BLaER1 treated with 17β-estradiol and CSF1 and Interleukin-3, amounts not matched to agents 10 nM and 100 nM (cell line): ENCODE measurements at regions not wholly inside any gene's neighbourhood (a gene's known extent, or its start where the extent isn't known, plus 50 kb on each side); places are given as distances from the start of the nearest gene placed in this dataset.
"Not testable (repeated sequence)": the region's sequence is repeated elsewhere in the genome, so short reads cannot be mapped to it uniquely, and the experiment has no call there.

ENCODE experiments used
- H3K27ac ChIP-seq, 11 experiments: shearing (Covaris generic); formaldehyde crosslinking; 2 replicates each; pipeline ENCODE4 v1.8.1; 2022
- H3K27me3 ChIP-seq, 11 experiments: shearing (Covaris generic); formaldehyde crosslinking; 2 replicates each; pipeline ENCODE4 v1.8.1; 2022
- H3K36me3 ChIP-seq, 11 experiments: shearing (Covaris generic); formaldehyde crosslinking; 2 replicates each; pipeline ENCODE4 v1.8.1; 2022
- H3K4me1 ChIP-seq, 10 experiments: shearing (Covaris generic); formaldehyde crosslinking; 2 replicates each; pipeline ENCODE4 v1.8.1; 2022
- H3K4me2 ChIP-seq, 11 experiments: shearing (Covaris generic); formaldehyde crosslinking; 2 replicates each; pipeline ENCODE4 v1.8.1; 2022
- H3K4me3 ChIP-seq, 10 experiments: shearing (Covaris generic); formaldehyde crosslinking; 2 replicates each; pipeline ENCODE4 v1.8.1; 2022
- H3K9ac ChIP-seq, 11 experiments: shearing (Covaris generic); formaldehyde crosslinking; 2 replicates each; pipeline ENCODE4 v1.8.1; 2022
- H3K9me3 ChIP-seq, 11 experiments: shearing (Covaris generic); formaldehyde crosslinking; replicated peaks in 1 of 11; 2 replicates each; pipeline ENCODE4 v1.8.1; 2022
- H4K20me1 ChIP-seq, 11 experiments: shearing (Covaris generic); formaldehyde crosslinking; 2 replicates each; pipeline ENCODE4 v1.8.1; 2022
- Cebpa-rat ChIP-seq, 11 experiments: shearing (Covaris generic); IDR thresholded peaks; 2 replicates each; pipeline ENCODE4 v1.8.1; 2022

- Histone ChIP-seq H3K4me1 (peaks cover 0 to 5% (median 0%) of the 10 kb centered on the region in 10 experiments; a peak in 2 of 20 replicates), H3K9me3 (no peaks in the 10 kb centered on the region), H4K20me1 (no peaks in the 10 kb centered on the region), H3K27ac (no peak overlapping the region), H3K9ac (no peak overlapping the region), H3K27me3 (peaks cover 0 to 5% (median 0%) of the 10 kb centered on the region in 11 experiments; a peak in 2 of 22 replicates), H3K4me3 (no peak overlapping the region), H3K36me3 (no peaks in the 10 kb centered on the region), H3K4me2 (no peak overlapping the region)
- peak; percentile 44 to 93 (median 71); a peak in 19 of 22 replicates for TF ChIP-seq Cebpa-rat (IDR thresholded peaks at IDR 0.05)
These were observed 163.5 kb downstream of the OR2B2 start for GRCh38 chr6:27748661-27749060.

GRCh38 chr6:27747637-27748036, 164.6 kb downstream of the OR2B2 start:
- Histone ChIP-seq H3K27ac (no peak overlapping the region), H3K27me3 (peaks cover 0 to 6% (median 0%) of the 10 kb centered on the region in 11 experiments; a peak in 2 of 22 replicates), H3K4me2 (no peak overlapping the region), H3K9ac (no peak overlapping the region), H4K20me1 (no peaks in the 10 kb centered on the region), H3K9me3 (no peaks in the 10 kb centered on the region), H3K4me1 (peaks cover 0 to 5% (median 0%) of the 10 kb centered on the region in 10 experiments; a peak in 5 of 20 replicates), H3K36me3 (no peaks in the 10 kb centered on the region), H3K4me3 (no peak overlapping the region)
- TF ChIP-seq Cebpa-rat (IDR thresholded peaks at IDR 0.05) = no peak

DNA sequence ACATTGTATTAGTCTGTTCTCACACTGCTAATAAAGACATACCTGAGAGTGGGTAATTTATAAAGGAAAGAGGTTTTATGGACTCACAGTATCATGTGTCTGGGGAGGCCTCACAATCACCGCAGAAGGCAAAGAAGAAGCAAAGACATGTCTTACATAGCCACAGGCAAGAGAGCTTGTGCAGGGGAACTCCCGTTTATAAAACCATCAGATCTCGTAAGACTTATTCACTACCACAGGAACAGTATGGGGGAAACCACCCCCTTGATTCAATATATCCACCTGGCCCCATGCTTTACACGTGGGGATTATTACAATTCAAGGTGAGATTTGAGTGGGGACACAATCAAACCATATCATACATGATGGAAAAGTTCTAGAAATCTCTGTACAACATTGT, 165.3 kb downstream of the OR2B2 start:
- H3K9ac ChIP-seq, H3K4me1 ChIP-seq, H3K9me3 ChIP-seq, H3K27me3 ChIP-seq, H4K20me1 ChIP-seq, H3K36me3 ChIP-seq, H3K27ac ChIP-seq, H3K4me2 ChIP-seq, H3K4me3 ChIP-seq: not testable (repeated sequence)

GRCh38 chr6:27743787-27744186, 168.4 kb downstream of the OR2B2 start:
- no peak overlapping the region for H3K27ac ChIP-seq
- no peak overlapping the region for H3K4me2 ChIP-seq
- no peaks in the 10 kb centered on the region for H4K20me1 ChIP-seq
- H3K4me1 ChIP-seq = peaks cover 0 to 8% (median 2%) of the 10 kb centered on the region in 10 experiments; a peak in 5 of 20 replicates
- no peak for TF ChIP-seq Cebpa-rat (IDR thresholded peaks at IDR 0.05)
- no peaks in the 10 kb centered on the region for H3K9me3 ChIP-seq
- peaks cover 0 to 6% (median 0%) of the 10 kb centered on the region in 11 experiments; a peak in 2 of 22 replicates for H3K27me3 ChIP-seq
- no peaks in the 10 kb centered on the region for H3K36me3 ChIP-seq
- no peak overlapping the region for H3K4me3 ChIP-seq
- no peak overlapping the region for H3K9ac ChIP-seq

DNA sequence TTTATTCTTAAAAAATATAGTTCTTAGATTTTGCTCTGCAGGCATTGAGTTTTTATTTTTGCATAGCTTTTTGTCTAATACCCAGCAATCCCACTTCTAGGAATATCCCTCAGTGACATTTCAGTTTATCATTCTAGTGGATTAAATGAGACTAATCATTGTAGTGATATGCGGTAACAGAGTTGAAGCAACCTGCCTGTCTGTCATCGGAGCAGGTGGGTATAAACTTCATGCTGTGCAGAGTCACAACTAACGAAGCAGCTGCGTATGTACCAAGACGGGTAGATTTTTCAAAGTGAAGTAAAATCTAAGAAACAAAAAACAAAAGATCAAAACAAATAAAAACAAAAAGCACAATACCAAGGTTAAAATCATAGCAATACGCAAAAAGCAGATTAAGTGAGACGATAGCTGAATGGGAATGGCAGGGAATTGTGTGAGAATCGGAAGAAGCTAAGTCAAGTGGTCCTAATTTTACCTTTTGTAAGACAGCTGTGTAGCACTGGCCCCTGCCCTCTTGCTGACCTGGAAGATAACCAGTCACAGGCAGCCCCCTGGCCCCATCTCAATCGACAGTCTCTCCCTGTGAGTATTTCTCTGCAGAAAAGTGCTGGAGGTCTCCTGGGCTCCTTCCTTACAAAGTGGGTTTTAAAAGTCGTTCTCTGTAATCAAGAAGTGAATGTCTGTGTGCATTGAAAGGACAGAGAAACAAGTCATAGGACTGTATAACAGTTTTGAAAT, 169.2 kb downstream of the OR2B2 start:
- Histone ChIP-seq H3K4me2 (no peak overlapping the region), H3K4me1 (peaks cover 0 to 8% (median 2%) of the 10 kb centered on the region in 10 experiments; a peak in 5 of 20 replicates), H3K27ac (no peak overlapping the region), H3K9me3 (no peaks in the 10 kb centered on the region; a peak in 2 of 22 replicates), H3K9ac (no peak overlapping the region), H3K36me3 (no peaks in the 10 kb centered on the region), H3K4me3 (no peak overlapping the region), H4K20me1 (no peaks in the 10 kb centered on the region), H3K27me3 (peaks cover 0 to 6% (median 0%) of the 10 kb centered on the region in 11 experiments; a peak in 2 of 22 replicates)
- no peak for TF ChIP-seq Cebpa-rat (IDR thresholded peaks at IDR 0.05)

DNA sequence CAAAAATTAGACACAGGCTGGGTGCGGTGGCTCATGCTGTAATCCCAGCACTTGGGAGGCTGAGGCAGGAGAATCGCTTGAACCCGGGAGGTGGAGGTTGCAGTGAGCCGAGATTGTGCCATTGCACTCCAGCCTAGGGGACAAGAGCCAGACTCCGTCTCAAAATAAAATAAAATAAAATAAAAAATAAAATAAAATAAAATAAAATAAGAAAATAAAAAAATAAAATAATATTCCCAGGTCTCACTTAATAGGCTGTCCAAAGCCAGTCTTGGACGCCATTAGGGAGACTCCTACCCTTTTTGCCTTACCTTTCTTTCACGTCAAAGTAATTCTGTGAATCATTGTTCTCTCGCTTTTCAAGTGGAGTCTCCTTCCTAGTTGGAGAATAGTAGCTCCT, 172.3 kb downstream of the OR2B2 start:
- not testable (repeated sequence) for H3K9me3 ChIP-seq, H3K27ac ChIP-seq, H3K4me3 ChIP-seq, H3K27me3 ChIP-seq, H3K36me3 ChIP-seq, H3K4me1 ChIP-seq, H4K20me1 ChIP-seq, H3K9ac ChIP-seq, H3K4me2 ChIP-seq

DNA sequence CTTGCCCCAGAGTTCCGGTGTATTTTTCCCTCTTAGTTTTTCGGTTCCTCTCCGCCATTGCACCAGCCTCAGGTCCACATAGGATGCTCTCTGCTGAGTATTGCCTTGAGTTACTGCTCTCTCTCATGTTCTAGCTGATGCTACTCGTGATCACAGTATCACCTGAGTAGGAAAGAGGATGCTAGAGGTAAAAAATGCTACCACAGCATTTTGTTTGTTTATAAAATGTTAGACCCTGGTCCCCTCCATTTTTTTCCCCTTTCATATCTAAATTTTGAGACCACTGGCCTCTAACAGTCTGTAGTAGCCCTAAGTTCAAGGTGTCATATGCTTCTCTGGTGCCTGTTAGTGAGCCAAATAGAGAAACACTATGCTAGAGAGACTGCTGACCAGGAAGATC, 175.5 kb downstream of the OR2B2 start:
- Histone ChIP-seq H3K27me3 (no peaks in the 10 kb centered on the region; a peak in 1 of 22 replicates), H3K9me3 (peaks cover 0 to 4% (median 0%) of the 10 kb centered on the region in 11 experiments; a peak in 2 of 22 replicates), H3K36me3 (no peaks in the 10 kb centered on the region), H4K20me1 (no peaks in the 10 kb centered on the region), H3K9ac (no peak overlapping the region), H3K27ac (no peak overlapping the region), H3K4me1 (no peaks in the 10 kb centered on the region), H3K4me3 (no peak overlapping the region), H3K4me2 (no peak overlapping the region)
- TF ChIP-seq Cebpa-rat (IDR thresholded peaks at IDR 0.05) = no peak

GRCh38 chr6:27728442-27728841, 183.8 kb downstream of the OR2B2 start:
- Histone ChIP-seq H3K4me2 (no peak overlapping the region), H3K27me3 (no peaks in the 10 kb centered on the region), H3K27ac (no peak overlapping the region), H3K9me3 (no peaks in the 10 kb centered on the region), H4K20me1 (no peaks in the 10 kb centered on the region), H3K9ac (no peak overlapping the region), H3K4me1 (no peaks in the 10 kb centered on the region), H3K36me3 (no peaks in the 10 kb centered on the region), H3K4me3 (no peak overlapping the region)
- TF ChIP-seq Cebpa-rat (IDR thresholded peaks at IDR 0.05) = no peak

GRCh38 chr6:27726619-27727023, 185.6 kb downstream of the OR2B2 start:
- Histone ChIP-seq H3K4me3 (no peak overlapping the region), H3K27ac (no peak overlapping the region), H3K27me3 (no peaks in the 10 kb centered on the region), H3K4me1 (no peaks in the 10 kb centered on the region), H3K9me3 (no peaks in the 10 kb centered on the region), H3K36me3 (no peaks in the 10 kb centered on the region), H3K9ac (no peak overlapping the region), H3K4me2 (no peak overlapping the region), H4K20me1 (no peaks in the 10 kb centered on the region)
- TF ChIP-seq Cebpa-rat (IDR thresholded peaks at IDR 0.05) = no peak
